Keratinocyte (primary cell): ENCODE measurements at regions not wholly inside any gene's neighbourhood (a gene's known extent, or its start where the extent isn't known, plus 50 kb on each side); places are given as distances from the start of the nearest gene placed in this dataset.
"Not testable (repeated sequence)": the region's sequence is repeated elsewhere in the genome, so short reads cannot be mapped to it uniquely, and the experiment has no call there.

ENCODE experiments used
- DNase-seq: peaks from one replicate; pipeline ENCODE4 v3.0.0-alpha.2; 2011; ENCODE audit warnings: low read depth, missing footprints, low spot score
- FAIRE-seq: peaks from 2 replicates; lab custom pipeline; 2011; peaks lifted over from hg19 to GRCh38; lab: Jason Lieb, UNC
- H2AFZ ChIP-seq: 2 replicates; pipeline ENCODE4 v1.6.0; 2012; ENCODE audit warnings: low read length, control low read depth, inconsistent platforms; ENCODE audit not compliant: control insufficient read depth
- H3K27ac ChIP-seq: 2 replicates; pipeline ENCODE4 v1.5.1; 2011; ENCODE audit warnings: low read length; ENCODE audit not compliant: control insufficient read depth, insufficient read depth
- H3K27me3 ChIP-seq: 3 replicates; pipeline ENCODE4 v1.6.0; 2011; ENCODE audit warnings: low read length; ENCODE audit not compliant: control insufficient read depth, insufficient read depth; ENCODE audit errors: extremely low read depth
- H3K36me3 ChIP-seq, 2 experiments: 2 replicates in 1 of 2; 3 replicates in 1 of 2; pipeline ENCODE4 v1.5.1; 2011; ENCODE audit warnings: low read length in 2 of 2, mild to moderate bottlenecking in 1 of 2; ENCODE audit not compliant: control insufficient read depth in 2 of 2, insufficient read depth in 2 of 2; ENCODE audit errors: extremely low read depth in 1 of 2
- H3K4me1 ChIP-seq: 3 replicates; pipeline ENCODE4 v1.5.1; 2011; ENCODE audit warnings: low read length; ENCODE audit not compliant: control insufficient read depth, insufficient read depth; ENCODE audit errors: extremely low read depth
- H3K4me2 ChIP-seq: 3 replicates; pipeline ENCODE4 v1.6.0; 2011; ENCODE audit warnings: low read depth, low read length; ENCODE audit not compliant: control insufficient read depth, insufficient read depth; ENCODE audit errors: extremely low read depth
- H3K4me3 ChIP-seq, 3 experiments: fragments of 200-600 bp in 1 of 3; sonication (generic) in 1 of 3; 2 replicates in 2 of 3; 3 replicates in 1 of 3; pipeline ENCODE4 v1.5.1; 2011 to 2016; ENCODE audit warnings: low read length in 3 of 3, mild to moderate bottlenecking in 3 of 3, control low read depth in 2 of 3, inconsistent platforms in 1 of 3, low read depth in 1 of 3, mixed read lengths in 1 of 3, mixed run types in 1 of 3, moderate library complexity in 1 of 3; ENCODE audit not compliant: control insufficient read depth in 2 of 3, insufficient read depth in 2 of 3; ENCODE audit errors: extremely low read depth in 1 of 3
- H3K79me2 ChIP-seq: 2 replicates; pipeline ENCODE4 v1.6.0; 2012; ENCODE audit warnings: low read length; ENCODE audit not compliant: control insufficient read depth, insufficient read depth
- H3K9ac ChIP-seq: 3 replicates; pipeline ENCODE4 v1.6.0; 2011; ENCODE audit warnings: low read length; ENCODE audit not compliant: control insufficient read depth, insufficient read depth; ENCODE audit errors: extremely low read depth
- H3K9me1 ChIP-seq: 3 replicates; pipeline ENCODE4 v1.6.0; 2011; ENCODE audit warnings: low read length; ENCODE audit not compliant: control insufficient read depth, insufficient read depth; ENCODE audit errors: extremely low read depth
- H3K9me3 ChIP-seq: 2 replicates; pipeline ENCODE4 v1.5.1; 2012; ENCODE audit warnings: low read depth, low read length; ENCODE audit not compliant: control insufficient read depth
- H4K20me1 ChIP-seq: 3 replicates; pipeline ENCODE4 v1.6.0; 2011; ENCODE audit warnings: low read length; ENCODE audit not compliant: control insufficient read depth, insufficient read depth; ENCODE audit errors: extremely low read depth
- dilution Hi-C: fragments of 300-500 bp; cut with MboI; formaldehyde crosslinking; loops from one replicate; pipeline ENCODE4 v1.7.0; 2020; ENCODE audit warnings: low sequenced_read_pairs; ENCODE audit not compliant: extremely low pct_ligation_motif_present

DNA sequence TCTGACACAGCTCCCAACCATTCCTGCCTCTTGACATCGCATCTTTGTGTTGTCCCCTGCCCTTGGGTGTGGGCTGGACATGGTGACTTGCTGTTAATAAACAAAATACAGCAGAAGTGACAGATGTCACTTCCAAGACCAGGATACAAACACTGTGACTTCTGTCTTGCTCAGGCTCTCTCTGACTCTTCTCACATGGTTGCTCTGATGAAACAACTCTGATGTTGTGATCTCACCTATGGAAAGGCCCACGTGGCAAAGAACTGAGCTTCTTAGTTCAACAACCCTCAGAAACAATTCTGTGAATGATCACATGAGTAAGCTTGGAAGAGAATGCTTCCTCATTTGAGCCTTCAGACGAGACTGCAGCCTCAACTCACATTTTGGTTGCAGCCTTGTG is 94.9 kb downstream of the ARHGAP11B start:
- H3K4me2 ChIP-seq, H3K4me1 ChIP-seq, DNase-seq, H3K9ac ChIP-seq, H2AFZ ChIP-seq, FAIRE-seq, H3K36me3 ChIP-seq, H3K27ac ChIP-seq, dilution Hi-C loops, H3K9me1 ChIP-seq, H3K9me3 ChIP-seq, H4K20me1 ChIP-seq, H3K79me2 ChIP-seq, H3K27me3 ChIP-seq, H3K4me3 ChIP-seq: not testable (repeated sequence)

DNA sequence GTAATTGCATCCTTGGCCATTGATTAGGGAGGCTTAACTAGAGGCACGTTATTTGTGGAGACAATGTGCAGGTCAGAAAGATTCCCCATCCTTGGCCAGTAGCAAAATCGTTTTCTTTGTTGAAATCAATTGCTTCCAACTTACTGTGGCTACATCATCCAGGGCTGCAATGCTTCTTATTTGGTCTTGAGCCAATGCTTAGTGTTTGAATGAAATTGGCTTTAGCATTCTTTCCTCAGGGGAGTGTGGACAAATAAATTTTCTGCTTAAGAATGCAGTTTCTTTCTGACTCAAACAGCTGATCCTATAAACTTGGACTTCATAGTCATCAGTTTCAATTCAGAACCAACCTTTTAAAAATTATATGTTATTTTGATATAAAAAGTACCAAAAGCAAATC is 95.6 kb downstream of the ARHGAP11B start:
- FAIRE-seq, H3K4me1 ChIP-seq, H3K27ac ChIP-seq, H4K20me1 ChIP-seq, H3K9ac ChIP-seq, H3K27me3 ChIP-seq, H3K9me3 ChIP-seq, H3K79me2 ChIP-seq, H3K36me3 ChIP-seq, H2AFZ ChIP-seq, H3K9me1 ChIP-seq, dilution Hi-C loops, DNase-seq, H3K4me2 ChIP-seq, H3K4me3 ChIP-seq: not testable (repeated sequence)

DNA sequence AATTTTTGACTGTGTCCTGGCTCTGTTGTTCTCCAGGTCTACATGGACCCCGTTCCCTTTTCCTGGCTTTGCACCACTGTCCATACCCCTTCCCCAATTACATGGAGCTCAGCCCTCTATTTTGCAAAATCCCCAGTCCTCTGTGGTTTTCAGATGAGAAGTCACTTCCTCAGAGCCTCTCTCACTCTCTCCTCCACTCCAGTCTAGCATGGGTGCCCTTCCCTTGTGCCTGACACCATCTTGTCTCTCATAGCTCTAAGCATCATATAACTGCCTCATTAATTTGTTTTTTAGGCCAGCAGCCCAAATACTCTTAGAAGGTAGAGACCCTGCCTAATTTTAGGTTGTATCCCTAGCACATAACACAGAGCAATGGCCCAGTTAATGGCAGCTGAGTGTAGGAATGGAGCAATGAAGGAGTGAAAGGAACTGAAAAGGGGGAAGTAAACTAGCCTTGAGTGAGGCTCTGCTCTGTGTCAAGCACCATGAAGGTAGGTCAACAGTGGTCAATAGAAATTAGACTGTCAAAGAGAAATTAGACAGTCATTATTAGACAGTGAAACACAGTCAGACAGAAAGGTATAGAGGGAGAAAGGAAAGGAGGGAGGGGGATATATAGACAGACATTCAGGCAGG is 97.7 kb downstream of the ARHGAP11B start:
- H3K4me3 ChIP-seq, DNase-seq, H3K36me3 ChIP-seq, dilution Hi-C loops, H3K9me1 ChIP-seq, H3K4me2 ChIP-seq, H2AFZ ChIP-seq, H3K27me3 ChIP-seq, H4K20me1 ChIP-seq, H3K27ac ChIP-seq, H3K4me1 ChIP-seq, FAIRE-seq, H3K9me3 ChIP-seq, H3K79me2 ChIP-seq, H3K9ac ChIP-seq: not testable (repeated sequence)

DNA sequence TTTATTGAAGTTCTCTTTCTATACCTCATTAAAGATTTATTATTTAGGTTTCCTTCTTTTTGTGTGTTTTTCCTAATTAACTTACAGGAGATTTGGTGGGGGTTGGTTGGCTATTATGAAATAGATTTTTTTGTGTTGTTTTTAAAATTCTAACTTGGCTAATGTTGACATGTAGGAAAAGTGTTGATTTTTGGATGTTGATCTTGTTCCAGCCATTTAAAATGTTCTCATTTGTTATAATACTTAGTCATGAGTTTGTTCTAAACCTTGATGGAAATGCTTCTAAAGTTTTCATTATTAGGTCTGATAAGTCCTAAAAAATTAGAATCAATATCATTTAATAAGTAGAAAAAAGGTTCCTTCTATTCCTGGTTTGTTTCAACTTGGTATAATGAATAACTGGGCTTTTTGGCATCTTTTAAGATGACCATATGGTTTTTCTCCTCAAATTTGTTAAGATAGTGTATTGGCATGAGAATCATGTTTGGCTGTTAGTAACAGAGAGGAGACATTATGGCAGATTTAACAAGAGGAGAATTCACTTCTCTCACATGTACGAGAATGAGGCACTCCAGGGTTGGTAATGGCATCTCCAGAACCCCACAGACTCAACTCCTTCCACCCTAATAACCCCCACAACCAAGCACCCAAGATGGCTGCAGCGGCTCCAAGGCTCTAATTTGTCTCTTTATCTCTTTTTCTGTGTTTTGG is 104.1 kb downstream of the ARHGAP11B start:
- H3K4me2 ChIP-seq, H3K27ac ChIP-seq, DNase-seq, H3K27me3 ChIP-seq, H4K20me1 ChIP-seq, H3K36me3 ChIP-seq, H3K4me3 ChIP-seq, H3K9ac ChIP-seq, dilution Hi-C loops, H3K9me3 ChIP-seq, H3K4me1 ChIP-seq, H3K79me2 ChIP-seq, H2AFZ ChIP-seq, FAIRE-seq, H3K9me1 ChIP-seq: not testable (repeated sequence)

DNA sequence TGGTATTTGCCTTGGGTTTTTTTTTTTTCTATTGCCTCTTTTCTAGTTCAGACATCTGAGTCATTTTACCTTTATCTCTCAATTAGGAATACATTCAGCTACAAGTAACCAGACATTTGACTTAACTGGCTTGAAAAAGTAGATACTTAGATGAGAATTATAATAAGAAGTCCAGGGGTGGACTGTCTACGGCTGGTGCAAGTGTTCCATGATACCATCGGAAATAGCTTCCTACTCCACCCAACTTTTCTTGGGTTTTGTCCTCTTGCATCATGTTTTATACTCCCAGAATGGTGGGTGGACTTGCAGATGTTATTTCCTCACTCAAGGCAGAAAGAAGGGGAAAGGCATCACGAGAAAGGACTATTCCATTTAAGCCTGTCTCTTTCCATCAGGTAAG is 104.7 kb downstream of the ARHGAP11B start:
- H3K27me3 ChIP-seq, H3K36me3 ChIP-seq, H3K79me2 ChIP-seq, H3K9me3 ChIP-seq, FAIRE-seq, dilution Hi-C loops, H2AFZ ChIP-seq, H3K4me1 ChIP-seq, H3K4me2 ChIP-seq, H3K27ac ChIP-seq, H3K9me1 ChIP-seq, H3K9ac ChIP-seq, DNase-seq, H3K4me3 ChIP-seq, H4K20me1 ChIP-seq: not testable (repeated sequence)
